ENCODE measurements at regions not wholly inside any gene's neighbourhood (a gene's known extent, or its start where the extent isn't known, plus 50 kb on each side); places are given as distances from the start of the nearest gene placed in this dataset.

- H3K27me3 ChIP-seq: no peaks in the 10 kb centered on the region
- H3K36me3 ChIP-seq: no peaks in the 10 kb centered on the region
- H3K27ac ChIP-seq: no peak overlapping the region
- H3K4me3 ChIP-seq: no peak overlapping the region
- intact Hi-C loops (cut with DNase I): no loop called here
- no peak for TF ChIP-seq CTCF (IDR thresholded peaks at IDR 0.05)
- 79 to 80% methylated on average over 4 of the region's 4 CpGs for WGBS, 2 donors
- ATAC-seq: no peak
- DNase-seq: no peak
- no peaks in the 10 kb centered on the region for H3K9me3 ChIP-seq
- H3K4me1 ChIP-seq: peaks cover 5 to 24% (median 17%) of the 10 kb centered on the region in 9 donors
These were observed 188.2 kb upstream of the APCDD1 start for GRCh38 chr18:10266334-10266590.

GRCh38 chr18:10269261-10269660 is 185.2 kb upstream of the APCDD1 start:
- DNase-seq (no peak), ATAC-seq (no peak)
- H3K36me3 ChIP-seq: no peaks in the 10 kb centered on the region
- no peak for TF ChIP-seq CTCF (IDR thresholded peaks at IDR 0.05)
- H3K27ac ChIP-seq: peak overlapping the region in 6 of 10 donors; percentile 14 to 62 (median 42)
- H3K4me1 ChIP-seq: peaks cover 5 to 31% (median 17%) of the 10 kb centered on the region in 9 donors
- WGBS, 2 donors: 58 to 64% methylated on average over 1 of the region's 1 CpG
- intact Hi-C loops (cut with DNase I): no loop called here
- no peaks in the 10 kb centered on the region for H3K9me3 ChIP-seq
- H3K4me3 ChIP-seq: no peak overlapping the region
- no peaks in the 10 kb centered on the region for H3K27me3 ChIP-seq

GRCh38 chr18:10270151-10270571 is 184.3 kb upstream of the APCDD1 start:
- peak in 1 of 2 donors; percentile 63 for DNase-seq
- Histone ChIP-seq H3K27ac (peak overlapping the region in 8 of 10 donors; percentile 9 to 62 (median 37)), H3K4me1 (peaks cover 5 to 31% (median 17%) of the 10 kb centered on the region in 9 donors), H3K36me3 (no peaks in the 10 kb centered on the region), H3K27me3 (no peaks in the 10 kb centered on the region), H3K4me3 (no peak overlapping the region), H3K9me3 (no peaks in the 10 kb centered on the region)
- WGBS, 2 donors: 40 to 43% methylated on average over 8 of the region's 8 CpGs
- no peak for TF ChIP-seq CTCF (IDR thresholded peaks at IDR 0.05)
- peak; percentile 57 to 93 (median 87) for ATAC-seq
- intact Hi-C loops (cut with DNase I): no loop called here

- 95 to 98% methylated on average over 4 of the region's 4 CpGs for WGBS, 2 donors
- Histone ChIP-seq H3K9me3 (no peaks in the 10 kb centered on the region), H3K27me3 (no peaks in the 10 kb centered on the region), H3K4me3 (no peak overlapping the region), H3K36me3 (no peaks in the 10 kb centered on the region), H3K27ac (no peak overlapping the region), H3K4me1 (peaks cover 5 to 31% (median 17%) of the 10 kb centered on the region in 9 donors)
- DNase-seq (no peak), ATAC-seq (peak in 1 of 8 donors; percentile 34)
- intact Hi-C loops (cut with DNase I): no loop called here
- no peak for TF ChIP-seq CTCF (IDR thresholded peaks at IDR 0.05)
These were observed 183.0 kb upstream of the APCDD1 start for GRCh38 chr18:10271481-10271880.
